RWPE2 (cell line): ENCODE measurements at regions not wholly inside any gene's neighbourhood (a gene's known extent, or its start where the extent isn't known, plus 50 kb on each side); places are given as distances from the start of the nearest gene placed in this dataset.
A peak's percentile ranks its signal among the peaks of the same experiment; 100 is the strongest.
"Not testable (repeated sequence)": the region's sequence is repeated elsewhere in the genome, so short reads cannot be mapped to it uniquely, and the experiment has no call there.

ENCODE experiments used
- ATAC-seq: fragments of 200-7000 bp; cut with Tn5 transposase; 3 replicates; pipeline ENCODE4 v1.9.1; 2021; ENCODE audit warnings: low read depth
- DNase-seq: peaks from one replicate; pipeline ENCODE4 v3.0.0-alpha.2; 2020; ENCODE audit warnings: low spot score
- H3K27ac ChIP-seq: fragments of 450-650 bp; 2 replicates; pipeline ENCODE4 v1.5.1; 2017; ENCODE audit warnings: mild to moderate bottlenecking; ENCODE audit not compliant: poor library complexity, severe bottlenecking
- H3K27me3 ChIP-seq: fragments of 250-450 bp; sonication (Bioruptor Pico); 2 replicates; pipeline ENCODE4 v1.5.1; 2021; ENCODE audit warnings: mild to moderate bottlenecking, moderate library complexity; ENCODE audit not compliant: insufficient read depth, poor library complexity, severe bottlenecking
- H3K36me3 ChIP-seq: fragments of 250-450 bp; sonication (Bioruptor Pico); 2 replicates; pipeline ENCODE4 v1.5.1; 2020; ENCODE audit warnings: low read depth, mild to moderate bottlenecking, moderate library complexity
- H3K4me1 ChIP-seq: fragments of 250-450 bp; sonication (Bioruptor Pico); 2 replicates; pipeline ENCODE4 v1.5.1; 2021; ENCODE audit warnings: mild to moderate bottlenecking, moderate library complexity; ENCODE audit not compliant: insufficient read depth, poor library complexity, severe bottlenecking
- H3K4me3 ChIP-seq: fragments of 250-450 bp; sonication (Bioruptor Pico); 2 replicates; pipeline ENCODE4 v1.5.1; 2021; ENCODE audit warnings: mild to moderate bottlenecking, moderate library complexity; ENCODE audit not compliant: severe bottlenecking
- H3K9me3 ChIP-seq: fragments of 250-450 bp; sonication (Bioruptor Pico); 2 replicates; pipeline ENCODE4 v1.5.1; 2021; ENCODE audit warnings: mild to moderate bottlenecking, moderate library complexity; ENCODE audit not compliant: severe bottlenecking
- CTCF ChIP-seq: fragments of 450-650 bp; IDR thresholded peaks from one replicate; pipeline ENCODE4 v1.5.1; 2017; ENCODE audit warnings: mild to moderate bottlenecking, moderate library complexity; ENCODE audit not compliant: poor library complexity, severe bottlenecking

GRCh38 chr6:85240787-85241385, 209.0 kb upstream of the NT5E start:
- H3K36me3 ChIP-seq, result no peaks in the 10 kb centered on the region
- TF ChIP-seq CTCF, result no peak
- H3K4me1 ChIP-seq, result no peaks in the 10 kb centered on the region
- no peaks in the 10 kb centered on the region for H3K9me3 ChIP-seq
- no peak overlapping the region for H3K4me3 ChIP-seq
- H3K27me3 ChIP-seq, result no peaks in the 10 kb centered on the region
- DNase-seq, result no peak
- no peak for ATAC-seq
- H3K27ac ChIP-seq, result no peak overlapping the region

- H3K36me3 ChIP-seq, result no peaks in the 10 kb centered on the region
- ATAC-seq (no peak), DNase-seq (no peak)
- no peak for TF ChIP-seq CTCF
- no peak overlapping the region for H3K27ac ChIP-seq
- H3K4me3 ChIP-seq, result no peak overlapping the region
- no peaks in the 10 kb centered on the region for H3K27me3 ChIP-seq
- H3K4me1 ChIP-seq, result no peaks in the 10 kb centered on the region
- H3K9me3 ChIP-seq, result no peaks in the 10 kb centered on the region
These were observed 212.4 kb upstream of the NT5E start for GRCh38 chr6:85237478-85237877.

DNA sequence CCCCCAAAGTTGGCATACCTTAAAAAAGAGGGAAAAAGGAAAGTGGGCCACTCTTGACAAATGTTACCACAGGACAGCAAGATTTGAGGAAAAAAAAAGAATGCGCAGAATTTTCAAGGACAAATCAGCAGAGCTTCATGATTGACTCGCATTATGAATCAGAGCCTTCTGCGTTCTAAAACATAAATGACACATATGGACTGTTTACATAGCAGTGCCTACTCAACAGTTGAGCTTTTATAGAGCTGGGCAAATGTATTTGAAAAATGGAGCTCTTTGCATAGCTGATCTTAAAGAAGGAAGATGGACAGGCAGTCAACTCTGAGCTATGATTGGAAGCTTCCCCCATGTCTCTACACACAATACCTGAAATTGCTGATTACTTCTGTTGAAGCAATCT, 213.2 kb upstream of the NT5E start:
- DNase-seq, result no peak
- no peaks in the 10 kb centered on the region for H3K27me3 ChIP-seq

DNA sequence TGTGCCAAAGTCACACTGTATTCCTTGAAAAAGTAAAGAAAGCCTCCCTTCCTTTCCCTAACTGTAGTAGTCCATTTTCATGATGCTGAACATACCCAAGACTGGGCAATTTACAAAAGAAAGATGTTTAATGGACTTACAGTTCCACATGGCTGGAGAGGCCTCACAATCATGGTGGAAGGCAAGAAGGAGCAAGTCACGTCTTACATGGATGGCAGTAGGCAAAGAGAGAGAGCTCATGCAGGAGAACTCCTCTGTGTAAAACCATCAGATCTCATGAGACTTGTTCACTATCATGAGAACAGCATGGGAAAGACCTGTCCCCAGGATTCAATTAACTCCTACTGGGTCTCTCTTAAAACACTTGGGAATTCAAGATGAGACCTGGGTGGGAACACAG, 222.5 kb upstream of the NT5E start:
- not testable (repeated sequence) for ATAC-seq, H3K27me3 ChIP-seq, H3K9me3 ChIP-seq, H3K4me1 ChIP-seq, H3K36me3 ChIP-seq, H3K27ac ChIP-seq, H3K4me3 ChIP-seq, DNase-seq

More for the DNA sequence above, 213.2 kb upstream of the NT5E start:
- Histone ChIP-seq H3K27ac (no peak overlapping the region), H3K4me3 (no peak overlapping the region), H3K36me3 (no peaks in the 10 kb centered on the region), H3K4me1 (no peaks in the 10 kb centered on the region), H3K9me3 (no peaks in the 10 kb centered on the region)
- TF ChIP-seq CTCF, result no peak
- ATAC-seq, result peak; percentile 29; the same call in 1 of the 3 replicates

GRCh38 chr6:85212794-85213193, 237.1 kb upstream of the NT5E start:
- H3K4me1 ChIP-seq, H3K27me3 ChIP-seq, H3K27ac ChIP-seq, DNase-seq, ATAC-seq, H3K9me3 ChIP-seq, H3K4me3 ChIP-seq, H3K36me3 ChIP-seq: not testable (repeated sequence)

DNA sequence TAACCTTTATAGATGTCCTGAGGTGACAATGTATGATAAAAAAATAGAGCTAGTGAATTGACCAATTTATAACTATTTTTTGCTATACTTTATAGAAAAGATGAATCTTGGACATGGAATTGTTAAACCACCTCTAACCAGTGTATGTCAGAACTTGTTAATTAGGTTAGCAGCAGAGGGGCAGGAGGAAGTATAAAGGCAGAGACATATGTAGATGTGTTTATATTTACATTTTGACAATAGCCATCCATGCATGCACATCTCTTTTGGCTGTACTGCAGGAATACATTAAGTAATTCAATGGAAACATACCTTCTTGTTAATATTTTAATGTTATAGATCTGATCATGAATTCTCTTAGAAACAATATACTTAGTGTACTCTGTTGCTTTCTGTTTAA, 254.6 kb upstream of the NT5E start:
- TF ChIP-seq CTCF, result no peak
- no peaks in the 10 kb centered on the region for H3K36me3 ChIP-seq

More for the DNA sequence above, 254.6 kb upstream of the NT5E start:
- H3K27me3 ChIP-seq, result peaks cover 13% of the 10 kb centered on the region
- no peak for ATAC-seq
- no peak overlapping the region for H3K4me3 ChIP-seq
- H3K4me1 ChIP-seq, result no peaks in the 10 kb centered on the region
- H3K27ac ChIP-seq, result no peak overlapping the region
- H3K9me3 ChIP-seq, result no peaks in the 10 kb centered on the region
- DNase-seq, result no peak
